Skeletal muscle tissue (tissue), 3 donors: ENCODE measurements at regions not wholly inside any gene's neighbourhood (a gene's known extent, or its start where the extent isn't known, plus 50 kb on each side); places are given as distances from the start of the nearest gene placed in this dataset.

ENCODE experiments used
- H3K27ac ChIP-seq: one replicate; pipeline ENCODE4 v1.7.0; 2013; ENCODE audit warnings: mild to moderate bottlenecking, low read depth, low read length, inconsistent platforms
- H3K27me3 ChIP-seq, 3 donors: one replicate each; pipeline ENCODE4 v1.7.0; 2013; ENCODE audit warnings: low read length in 3 of 3; ENCODE audit not compliant: control insufficient read depth in 3 of 3, insufficient read depth in 3 of 3
- H3K36me3 ChIP-seq, 3 donors: one replicate each; pipeline ENCODE4 v1.7.0; 2013; ENCODE audit warnings: low read length in 3 of 3; ENCODE audit not compliant: control insufficient read depth in 3 of 3, insufficient read depth in 3 of 3
- H3K4me1 ChIP-seq, 3 donors: one replicate each; pipeline ENCODE4 v1.7.0; 2013; ENCODE audit warnings: low read length in 3 of 3, mild to moderate bottlenecking in 3 of 3; ENCODE audit not compliant: control insufficient read depth in 3 of 3, insufficient read depth in 3 of 3
- H3K4me3 ChIP-seq, 3 donors: one replicate each; pipeline ENCODE4 v1.7.0; 2013; ENCODE audit warnings: low read length in 3 of 3
- H3K9ac ChIP-seq, 3 donors: one replicate each; pipeline ENCODE4 v1.7.0; 2013; ENCODE audit warnings: low read length in 3 of 3, mild to moderate bottlenecking in 3 of 3, moderate library complexity in 2 of 3, low read depth in 1 of 3
- H3K9me3 ChIP-seq, 3 donors: one replicate each; pipeline ENCODE4 v1.7.0; 2013; ENCODE audit warnings: low read length in 3 of 3; ENCODE audit not compliant: control insufficient read depth in 3 of 3
- donor health status: Osteomylitis.

DNA sequence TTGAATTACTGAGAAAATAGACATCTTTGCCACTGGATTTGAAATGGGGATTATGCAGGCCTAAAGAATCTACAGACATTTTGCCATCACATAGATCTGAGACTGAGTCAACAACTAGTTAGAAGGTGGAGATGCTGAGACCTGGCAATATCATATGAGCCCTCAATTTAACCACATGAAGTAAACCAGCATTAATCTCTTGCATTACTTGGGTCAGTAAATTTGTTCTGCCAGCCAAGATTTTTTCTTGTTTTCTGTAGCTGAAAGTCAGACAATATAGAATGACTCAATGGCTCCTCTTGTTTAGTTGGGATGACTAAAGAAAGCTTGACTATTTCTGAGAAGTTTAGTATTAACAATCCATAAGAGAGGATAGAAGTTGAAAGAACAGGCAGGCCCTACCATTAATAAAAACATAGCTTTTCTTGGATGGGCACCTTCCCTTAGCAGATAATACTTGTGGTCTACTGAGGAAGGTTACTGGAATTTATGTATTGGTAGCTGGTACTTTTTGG lies 396.7 kb upstream of the SORCS1 start:
- Histone ChIP-seq H3K27me3 (no peaks in the 10 kb centered on the region), H3K27ac (no peak overlapping the region), H3K4me1 (no peaks in the 10 kb centered on the region), H3K9ac (no peak overlapping the region), H3K9me3 (peaks cover 0 to 3% (median 0%) of the 10 kb centered on the region in 3 donors), H3K4me3 (no peak overlapping the region), H3K36me3 (no peaks in the 10 kb centered on the region)

- Histone ChIP-seq H3K4me3 (no peak overlapping the region), H3K36me3 (no peaks in the 10 kb centered on the region), H3K27ac (no peak overlapping the region), H3K9me3 (no peaks in the 10 kb centered on the region), H3K9ac (no peak overlapping the region), H3K4me1 (no peaks in the 10 kb centered on the region), H3K27me3 (no peaks in the 10 kb centered on the region)
Observed at GRCh38 chr10:107557916-107558315, 393.4 kb upstream of the SORCS1 start.

- Histone ChIP-seq H3K4me3 (no peak overlapping the region), H3K36me3 (no peaks in the 10 kb centered on the region), H3K4me1 (no peaks in the 10 kb centered on the region), H3K27me3 (no peaks in the 10 kb centered on the region), H3K9me3 (no peaks in the 10 kb centered on the region), H3K9ac (no peak overlapping the region), H3K27ac (no peak overlapping the region)
Observed at GRCh38 chr10:107554333-107554732, 389.8 kb upstream of the SORCS1 start.

GRCh38 chr10:107553470-107553869 lies 389.0 kb upstream of the SORCS1 start:
- Histone ChIP-seq H3K9ac (no peak overlapping the region), H3K4me1 (no peaks in the 10 kb centered on the region), H3K36me3 (no peaks in the 10 kb centered on the region), H3K9me3 (no peaks in the 10 kb centered on the region), H3K4me3 (no peak overlapping the region), H3K27ac (no peak overlapping the region), H3K27me3 (no peaks in the 10 kb centered on the region)

DNA sequence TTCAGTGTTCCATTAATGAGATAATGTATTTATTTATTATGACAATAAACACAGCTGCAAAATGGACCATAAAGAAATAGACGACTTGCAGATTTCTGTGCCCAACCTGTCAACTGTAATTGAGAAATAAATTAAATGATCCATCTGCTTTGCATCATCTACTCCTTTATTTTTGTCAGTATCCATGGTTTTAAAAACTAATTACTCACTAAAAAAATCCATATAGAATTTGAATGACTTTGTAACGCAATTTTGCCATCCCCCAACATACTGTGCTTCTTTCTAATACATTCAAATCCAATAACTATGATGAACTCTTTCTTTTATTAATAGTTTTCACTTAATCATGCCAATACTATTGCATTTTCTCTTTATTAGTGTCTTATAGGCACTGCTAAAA lies 388.5 kb upstream of the SORCS1 start:
- H3K27me3 ChIP-seq, result no peaks in the 10 kb centered on the region
- H3K27ac ChIP-seq, result no peak overlapping the region
- no peak overlapping the region for H3K4me3 ChIP-seq
- no peaks in the 10 kb centered on the region for H3K9me3 ChIP-seq
- H3K4me1 ChIP-seq, result no peaks in the 10 kb centered on the region
- H3K9ac ChIP-seq, result no peak overlapping the region
- H3K36me3 ChIP-seq, result no peaks in the 10 kb centered on the region

DNA sequence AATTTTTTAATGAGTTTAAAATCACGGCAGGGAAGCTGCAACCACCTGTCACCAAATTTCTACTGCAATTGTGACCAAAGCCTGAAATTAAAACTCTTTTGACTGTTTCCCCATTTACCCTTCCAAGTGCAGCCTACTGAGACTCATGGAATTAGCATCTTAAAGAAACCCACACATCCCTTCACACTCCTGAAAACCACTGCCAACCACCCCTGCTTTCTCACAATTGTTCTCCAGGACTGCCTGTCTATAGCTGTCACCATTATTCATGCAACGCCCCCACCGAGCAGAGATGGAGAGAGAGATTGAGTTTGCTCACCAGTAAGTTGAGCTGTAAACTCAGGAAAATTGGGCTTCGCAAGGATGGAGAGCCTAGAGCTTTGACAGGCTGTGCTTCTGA lies 383.8 kb upstream of the SORCS1 start:
- no peak overlapping the region for H3K4me3 ChIP-seq
- no peaks in the 10 kb centered on the region for H3K4me1 ChIP-seq
- peaks cover 0 to 3% (median 0%) of the 10 kb centered on the region in 3 donors for H3K27me3 ChIP-seq
- H3K9me3 ChIP-seq, result no peaks in the 10 kb centered on the region
- H3K9ac ChIP-seq, result no peak overlapping the region
- H3K36me3 ChIP-seq, result no peaks in the 10 kb centered on the region
- H3K27ac ChIP-seq, result no peak overlapping the region

- Histone ChIP-seq H3K9me3 (no peaks in the 10 kb centered on the region), H3K4me1 (no peaks in the 10 kb centered on the region), H3K27me3 (peaks cover 0 to 3% (median 0%) of the 10 kb centered on the region in 3 donors), H3K4me3 (no peak overlapping the region), H3K36me3 (no peaks in the 10 kb centered on the region), H3K9ac (no peak overlapping the region), H3K27ac (no peak overlapping the region)
Observed at GRCh38 chr10:107546986-107547385, 382.5 kb upstream of the SORCS1 start.

DNA sequence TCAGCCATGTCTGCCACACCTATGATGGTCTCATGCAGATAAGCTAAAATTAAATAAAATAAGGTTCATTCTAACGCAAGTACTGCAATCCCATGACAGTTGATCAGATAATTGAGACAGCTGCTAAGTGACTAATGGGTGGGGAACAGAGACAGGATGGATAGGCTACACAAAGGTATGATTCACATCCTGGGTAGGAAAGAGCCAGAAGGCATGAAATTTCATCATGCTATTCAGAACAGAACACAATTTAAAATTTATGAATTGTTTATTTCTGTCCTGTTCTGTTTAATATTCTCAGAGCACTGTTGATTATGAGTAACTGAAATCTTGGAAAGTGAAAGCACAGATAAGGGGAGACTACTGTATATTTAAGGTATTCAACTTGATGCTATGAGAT lies 381.8 kb upstream of the SORCS1 start:
- Histone ChIP-seq H3K9me3 (no peaks in the 10 kb centered on the region), H3K27me3 (peaks cover 0 to 3% (median 0%) of the 10 kb centered on the region in 3 donors), H3K9ac (no peak overlapping the region), H3K4me3 (no peak overlapping the region), H3K27ac (no peak overlapping the region), H3K4me1 (no peaks in the 10 kb centered on the region), H3K36me3 (no peaks in the 10 kb centered on the region)

DNA sequence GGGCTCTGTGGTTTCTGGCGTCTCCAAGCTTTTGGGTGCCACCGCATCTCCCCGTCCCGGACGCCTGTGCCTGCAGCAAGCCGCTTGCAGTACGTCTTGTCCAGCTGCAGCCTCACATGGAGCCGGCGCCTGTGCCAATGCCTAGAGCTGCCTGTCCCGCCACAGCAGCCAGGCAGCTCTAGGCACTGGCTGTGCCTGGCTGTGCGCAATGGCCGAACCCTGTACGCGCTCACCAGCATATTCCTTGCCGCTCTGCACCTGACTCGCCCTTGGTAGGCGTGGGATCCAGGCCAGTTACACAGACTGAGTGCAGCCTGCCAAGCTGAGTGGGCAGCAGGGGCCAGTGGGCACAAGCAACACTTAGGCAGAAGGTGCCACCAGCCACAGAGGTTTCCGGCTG lies 381.2 kb upstream of the SORCS1 start:
- H3K27me3 ChIP-seq, result peaks cover 0 to 3% (median 0%) of the 10 kb centered on the region in 3 donors
- H3K9me3 ChIP-seq, result no peaks in the 10 kb centered on the region
- no peak overlapping the region for H3K9ac ChIP-seq

DNA sequence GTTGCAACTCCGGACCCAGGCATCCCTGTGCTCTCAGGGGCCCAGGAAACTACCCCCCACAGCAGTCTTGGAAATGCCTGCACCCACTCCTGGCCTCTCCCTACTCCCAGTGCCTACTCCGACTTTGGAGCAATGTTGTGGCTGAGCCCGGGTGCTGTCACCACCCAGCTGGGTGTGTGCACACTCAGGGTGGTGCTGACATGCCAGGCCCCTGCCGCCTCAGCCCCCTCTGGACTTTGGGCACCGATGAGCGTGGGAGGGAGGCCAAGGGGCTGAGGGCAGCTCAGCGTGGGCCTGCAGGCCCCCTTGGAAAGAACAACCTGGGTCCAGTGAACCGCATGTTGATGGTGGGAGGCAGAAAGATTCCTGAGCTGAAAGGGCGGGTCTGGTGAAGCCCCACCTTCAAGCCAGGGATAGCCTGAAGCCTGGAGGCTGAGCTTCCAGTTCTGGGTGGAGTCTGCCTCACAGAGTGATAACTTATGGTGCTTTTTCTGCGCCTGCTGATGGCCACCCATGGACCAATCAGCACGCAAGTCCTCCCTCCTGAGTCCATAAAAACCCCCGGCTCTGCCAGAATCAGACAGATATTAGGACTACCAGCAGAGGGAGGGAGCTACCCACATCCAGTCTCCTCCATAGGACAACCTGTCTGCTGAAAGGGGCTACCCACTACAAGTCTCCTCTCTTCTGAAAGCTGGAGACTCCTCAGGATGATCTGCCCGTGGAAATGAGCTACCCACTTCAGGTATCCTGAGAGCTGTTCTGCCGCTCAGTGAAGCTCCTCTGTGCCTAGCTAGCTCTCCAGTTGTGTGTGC lies 380.4 kb upstream of the SORCS1 start:
- H3K36me3 ChIP-seq, result no peaks in the 10 kb centered on the region
- H3K9ac ChIP-seq, result no peak overlapping the region
- H3K9me3 ChIP-seq, result no peaks in the 10 kb centered on the region
- no peak overlapping the region for H3K27ac ChIP-seq
- peaks cover 0 to 3% (median 0%) of the 10 kb centered on the region in 3 donors for H3K27me3 ChIP-seq
- H3K4me3 ChIP-seq, result no peak overlapping the region
- no peaks in the 10 kb centered on the region for H3K4me1 ChIP-seq

More for the DNA sequence above, 381.2 kb upstream of the SORCS1 start:
- no peaks in the 10 kb centered on the region for H3K4me1 ChIP-seq
- H3K27ac ChIP-seq, result no peak overlapping the region
- no peaks in the 10 kb centered on the region for H3K36me3 ChIP-seq
- no peak overlapping the region for H3K4me3 ChIP-seq
